Neural cell (in vitro differentiated cells): ENCODE measurements at regions not wholly inside any gene's neighbourhood (a gene's known extent, or its start where the extent isn't known, plus 50 kb on each side); places are given as distances from the start of the nearest gene placed in this dataset.

ENCODE experiments used
- H2AFZ ChIP-seq: fragments of 200-600, 300-800 bp; sonication (generic), shearing (Covaris generic); 2 replicates; pipeline ENCODE4 v1.6.0; 2014; ENCODE audit warnings: low read depth, mild to moderate bottlenecking, antibody characterized with exemption, low read length, moderate library complexity
- H3F3A ChIP-seq: fragments of 200-600 bp; shearing (Covaris generic); 2 replicates; pipeline ENCODE4 v1.6.1; 2016; ENCODE audit warnings: mild to moderate bottlenecking, moderate library complexity, mixed read lengths, antibody characterized with exemption, low read length; ENCODE audit not compliant: insufficient read depth, poor library complexity, severe bottlenecking
- H3K27ac ChIP-seq: fragments of 200-600, 300-800 bp; sonication (generic), shearing (Covaris generic); 2 replicates; pipeline ENCODE4 v1.5.1; 2014; ENCODE audit warnings: mild to moderate bottlenecking, low read length, moderate library complexity
- H3K27me3 ChIP-seq: fragments of 300-800, 200-600 bp; sonication (generic), shearing (Covaris generic); 2 replicates; pipeline ENCODE4 v1.6.0; 2014; ENCODE audit warnings: mild to moderate bottlenecking, low read depth, low read length, moderate library complexity; ENCODE audit not compliant: insufficient read depth
- H3K36me3 ChIP-seq: fragments of 300-800, 200-600 bp; sonication (generic), shearing (Covaris generic); 2 replicates; pipeline ENCODE4 v1.5.1; 2014; ENCODE audit warnings: mild to moderate bottlenecking, antibody characterized with exemption, low read length, moderate library complexity; ENCODE audit not compliant: insufficient read depth
- H3K4me2 ChIP-seq: fragments of 300-800, 200-600 bp; sonication (generic), shearing (Covaris generic); 2 replicates; pipeline ENCODE4 v1.6.0; 2014; ENCODE audit warnings: mild to moderate bottlenecking, low read length
- H3K4me3 ChIP-seq: fragments of 300-800, 200-600 bp; sonication (generic), shearing (Covaris generic); 2 replicates; pipeline ENCODE4 v1.5.1; 2014; ENCODE audit warnings: mild to moderate bottlenecking, low read length, moderate library complexity
- H3K79me2 ChIP-seq: fragments of 200-600 bp; shearing (Covaris generic); replicated peaks from 2 replicates; pipeline ENCODE4 v1.6.0; 2014; ENCODE audit warnings: mild to moderate bottlenecking, low read length, moderate library complexity; ENCODE audit not compliant: insufficient read depth
- H3K9ac ChIP-seq: fragments of 300-800, 200-600 bp; sonication (generic), shearing (Covaris generic); 2 replicates; pipeline ENCODE4 v1.6.1; 2016; ENCODE audit warnings: mild to moderate bottlenecking, low read length, mixed read lengths
- H3K9me2 ChIP-seq: fragments of 200-600 bp; shearing (Covaris generic); 2 replicates; pipeline ENCODE4 v1.6.1; 2016; ENCODE audit warnings: mild to moderate bottlenecking, low read length, mixed read lengths; ENCODE audit not compliant: insufficient read depth
- H3K9me3 ChIP-seq: fragments of 200-600, 300-800 bp; sonication (generic), shearing (Covaris generic); 2 replicates; pipeline ENCODE4 v1.6.1; 2016; ENCODE audit warnings: mild to moderate bottlenecking, mixed run types, low read length, moderate library complexity, mixed read lengths
- H4K20me1 ChIP-seq: fragments of 200-600 bp; shearing (Covaris generic); 2 replicates; pipeline ENCODE4 v1.6.1; 2016; ENCODE audit warnings: mild to moderate bottlenecking, mixed run types; ENCODE audit not compliant: insufficient read depth
- CTCF ChIP-seq: fragments of 450-650 bp; IDR thresholded peaks from 2 replicates; pipeline ENCODE4 v1.5.1; 2014; ENCODE audit warnings: antibody characterized with exemption, mild to moderate bottlenecking, moderate library complexity; ENCODE audit not compliant: poor library complexity, severe bottlenecking
- EP300 ChIP-seq: fragments of 450-650 bp; conservative IDR thresholded peaks from 2 replicates; pipeline ENCODE4 v1.6.1; 2014; ENCODE audit warnings: antibody characterized with exemption, mild to moderate bottlenecking, moderate library complexity; ENCODE audit not compliant: poor library complexity, severe bottlenecking
- EZH2 ChIP-seq: fragments of 200-600, 300-800 bp; shearing (Covaris generic), sonication (generic); IDR thresholded peaks from 2 replicates; pipeline ENCODE4 v1.6.1; 2014; ENCODE audit warnings: antibody characterized with exemption, low read length, borderline replicate concordance, mild to moderate bottlenecking; ENCODE audit not compliant: insufficient read depth, poor library complexity, severe bottlenecking
- MXI1 ChIP-seq: fragments of 450-650 bp; conservative IDR thresholded peaks from 2 replicates; pipeline ENCODE4 v1.6.1; 2014; ENCODE audit warnings: antibody characterized with exemption, mild to moderate bottlenecking; ENCODE audit not compliant: poor library complexity, severe bottlenecking
- POLR2AphosphoS5 ChIP-seq: IDR thresholded peaks from 2 replicates; pipeline ENCODE4 v1.6.1; 2012
- SMC3 ChIP-seq: fragments of 450-650 bp; conservative IDR thresholded peaks from 2 replicates; pipeline ENCODE4 v1.6.1; 2014; ENCODE audit warnings: antibody characterized with exemption, mild to moderate bottlenecking, moderate library complexity; ENCODE audit not compliant: poor library complexity
- TAF1 ChIP-seq: IDR thresholded peaks from 2 replicates; pipeline ENCODE4 v1.6.1; 2012; ENCODE audit warnings: low read depth
- TF ChIP-seq, protein P1 (sequence below): IDR thresholded peaks from 2 replicates; pipeline ENCODE4 v1.6.1; 2012; ENCODE audit warnings: borderline replicate concordance

DNA sequence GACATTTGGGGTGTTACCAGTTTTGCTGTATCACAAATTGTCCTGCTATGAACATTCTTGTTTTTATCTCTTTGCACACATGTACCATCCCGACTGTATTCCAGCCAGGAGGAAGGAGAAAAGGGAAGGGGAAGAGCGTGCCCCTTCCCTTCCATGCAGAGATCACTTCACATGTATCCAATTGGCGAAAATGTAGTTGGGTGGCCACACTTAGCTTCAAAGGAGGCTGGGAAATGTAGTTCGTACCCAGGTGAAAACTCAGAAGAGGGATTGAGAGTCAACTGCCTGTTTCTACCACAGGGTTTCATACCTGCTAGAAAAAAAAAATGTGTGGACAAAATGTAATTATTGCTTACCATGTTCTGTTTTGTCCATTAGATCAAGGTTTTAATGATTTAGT, 189.1 kb upstream of the PELI2 start:
- H3K4me3 ChIP-seq = no peak overlapping the region
- H3K4me2 ChIP-seq = no peak overlapping the region
- no peak for TF ChIP-seq SMC3
- H3K27ac ChIP-seq = no peak overlapping the region
- no peaks in the 10 kb centered on the region for H4K20me1 ChIP-seq
- no peak overlapping the region for H2AFZ ChIP-seq
- H3K27me3 ChIP-seq = no peaks in the 10 kb centered on the region
- H3F3A ChIP-seq = no peaks in the 10 kb centered on the region
- H3K36me3 ChIP-seq = no peaks in the 10 kb centered on the region
- H3K79me2 ChIP-seq = no peaks in the 10 kb centered on the region
- H3K9ac ChIP-seq = no peak overlapping the region
- no peaks in the 10 kb centered on the region for H3K9me2 ChIP-seq
- H3K9me3 ChIP-seq = no peaks in the 10 kb centered on the region

DNA sequence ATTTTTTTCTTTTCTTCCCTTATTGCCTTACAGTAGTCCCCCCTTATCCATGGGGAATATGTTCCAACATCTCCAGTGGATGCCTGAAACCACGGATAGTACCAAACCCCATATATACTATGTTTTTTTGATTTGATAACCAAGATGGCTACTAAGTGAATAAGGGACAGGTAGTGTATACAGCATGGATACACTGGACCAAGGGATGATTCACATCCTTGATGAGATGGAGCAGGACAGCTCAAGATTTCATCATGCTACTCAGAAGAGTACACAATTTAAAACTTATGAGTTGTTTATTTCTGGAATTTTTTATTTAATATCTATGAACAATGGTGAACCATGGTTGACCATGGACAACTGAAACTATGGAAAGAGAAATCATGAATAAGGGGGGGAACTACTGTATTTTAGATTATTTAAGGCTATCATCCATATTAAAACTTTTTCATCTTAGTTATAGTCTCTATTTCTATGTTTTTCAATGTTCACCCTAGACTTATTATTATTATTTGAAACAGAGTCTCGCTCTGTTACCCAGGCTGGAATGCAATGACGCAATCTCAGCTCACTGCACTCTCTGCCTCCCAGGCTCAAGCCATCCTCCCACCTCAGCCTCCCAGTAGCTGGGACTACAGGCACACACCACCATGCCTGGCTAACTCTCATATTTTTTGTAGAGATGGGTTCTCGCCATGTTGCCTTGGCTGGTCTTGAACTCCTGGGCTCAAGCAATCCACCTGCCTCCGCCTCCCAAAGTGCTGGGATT, 188.0 kb upstream of the PELI2 start:
- no peaks in the 10 kb centered on the region for H3K9me3 ChIP-seq
- no peaks in the 10 kb centered on the region for H3K79me2 ChIP-seq
- no peak overlapping the region for H2AFZ ChIP-seq
- H3K27ac ChIP-seq = no peak overlapping the region
- no peak overlapping the region for H3K9ac ChIP-seq
- H3K4me2 ChIP-seq = no peak overlapping the region
- no peaks in the 10 kb centered on the region for H3K36me3 ChIP-seq
- H4K20me1 ChIP-seq = no peaks in the 10 kb centered on the region
- no peaks in the 10 kb centered on the region for H3K27me3 ChIP-seq
- no peaks in the 10 kb centered on the region for H3K9me2 ChIP-seq
- H3F3A ChIP-seq = no peaks in the 10 kb centered on the region
- H3K4me3 ChIP-seq = no peak overlapping the region
- TF ChIP-seq SMC3 (no peak), EZH2 (no peak), CTCF (no peak), POLR2AphosphoS5 (no peak)

DNA sequence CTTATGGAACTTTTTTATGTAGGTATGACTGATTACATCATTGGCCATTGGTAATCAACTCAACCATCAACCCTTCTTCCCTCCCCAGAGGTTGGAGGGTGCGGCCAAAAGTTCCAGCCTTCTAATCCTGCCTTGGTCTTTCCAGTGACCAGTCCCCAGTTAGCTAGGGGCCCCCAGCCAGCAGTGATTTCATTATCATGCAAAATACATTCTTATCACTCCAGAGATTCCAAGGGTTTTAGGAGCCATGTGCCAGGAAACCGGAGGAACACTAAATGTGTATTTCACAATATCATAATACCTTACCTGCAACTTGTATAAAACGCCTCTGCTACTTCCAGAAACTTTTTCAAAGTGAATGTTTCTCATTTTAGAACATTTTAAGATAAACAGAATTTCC, 181.5 kb upstream of the PELI2 start:
- Histone ChIP-seq H3K4me3 (no peak overlapping the region), H3K9ac (no peak overlapping the region), H3F3A (no peaks in the 10 kb centered on the region), H2AFZ (no peak overlapping the region), H3K27ac (no peak overlapping the region), H4K20me1 (no peaks in the 10 kb centered on the region), H3K4me2 (no peak overlapping the region), H3K79me2 (no peaks in the 10 kb centered on the region), H3K9me3 (no peaks in the 10 kb centered on the region), H3K27me3 (no peaks in the 10 kb centered on the region), H3K9me2 (no peaks in the 10 kb centered on the region), H3K36me3 (no peaks in the 10 kb centered on the region)
- TF ChIP-seq EP300 = no peak
- TF ChIP-seq SMC3 = no peak
- TF ChIP-seq TAF1 = no peak
- no peak for TF ChIP-seq CTCF
- no peak for TF ChIP-seq MXI1
- TF ChIP-seq, protein P1, sequence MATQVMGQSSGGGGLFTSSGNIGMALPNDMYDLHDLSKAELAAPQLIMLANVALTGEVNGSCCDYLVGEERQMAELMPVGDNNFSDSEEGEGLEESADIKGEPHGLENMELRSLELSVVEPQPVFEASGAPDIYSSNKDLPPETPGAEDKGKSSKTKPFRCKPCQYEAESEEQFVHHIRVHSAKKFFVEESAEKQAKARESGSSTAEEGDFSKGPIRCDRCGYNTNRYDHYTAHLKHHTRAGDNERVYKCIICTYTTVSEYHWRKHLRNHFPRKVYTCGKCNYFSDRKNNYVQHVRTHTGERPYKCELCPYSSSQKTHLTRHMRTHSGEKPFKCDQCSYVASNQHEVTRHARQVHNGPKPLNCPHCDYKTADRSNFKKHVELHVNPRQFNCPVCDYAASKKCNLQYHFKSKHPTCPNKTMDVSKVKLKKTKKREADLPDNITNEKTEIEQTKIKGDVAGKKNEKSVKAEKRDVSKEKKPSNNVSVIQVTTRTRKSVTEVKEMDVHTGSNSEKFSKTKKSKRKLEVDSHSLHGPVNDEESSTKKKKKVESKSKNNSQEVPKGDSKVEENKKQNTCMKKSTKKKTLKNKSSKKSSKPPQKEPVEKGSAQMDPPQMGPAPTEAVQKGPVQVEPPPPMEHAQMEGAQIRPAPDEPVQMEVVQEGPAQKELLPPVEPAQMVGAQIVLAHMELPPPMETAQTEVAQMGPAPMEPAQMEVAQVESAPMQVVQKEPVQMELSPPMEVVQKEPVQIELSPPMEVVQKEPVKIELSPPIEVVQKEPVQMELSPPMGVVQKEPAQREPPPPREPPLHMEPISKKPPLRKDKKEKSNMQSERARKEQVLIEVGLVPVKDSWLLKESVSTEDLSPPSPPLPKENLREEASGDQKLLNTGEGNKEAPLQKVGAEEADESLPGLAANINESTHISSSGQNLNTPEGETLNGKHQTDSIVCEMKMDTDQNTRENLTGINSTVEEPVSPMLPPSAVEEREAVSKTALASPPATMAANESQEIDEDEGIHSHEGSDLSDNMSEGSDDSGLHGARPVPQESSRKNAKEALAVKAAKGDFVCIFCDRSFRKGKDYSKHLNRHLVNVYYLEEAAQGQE = no peak
